Thymus (tissue), 11 donors: ENCODE measurements at regions not wholly inside any gene's neighbourhood (a gene's known extent, or its start where the extent isn't known, plus 50 kb on each side); places are given as distances from the start of the nearest gene placed in this dataset.

Experiments used
- DNase-seq, 9 donors: peaks; one replicate each; pipeline ENCODE4 v3.0.0-alpha.2; 2013; ENCODE audit warnings: low spot score in 9 of 9, low read depth in 6 of 9, missing footprints in 1 of 9
- H3K27ac ChIP-seq, 2 donors: one replicate each; pipeline ENCODE4 v1.5.1; 2013; ENCODE audit warnings: control low read depth in 1 of 2, low read depth in 1 of 2, low read length in 1 of 2, mild to moderate bottlenecking in 1 of 2, moderate library complexity in 1 of 2
- H3K27me3 ChIP-seq, 2 donors: one replicate each; pipeline ENCODE4 v1.5.1; 2013; ENCODE audit warnings: low read length in 1 of 2; ENCODE audit not compliant: control insufficient read depth in 2 of 2, insufficient read depth in 1 of 2
- H3K36me3 ChIP-seq, 2 donors: one replicate each; pipeline ENCODE4 v1.5.1; 2013; ENCODE audit warnings: low read length in 1 of 2, mild to moderate bottlenecking in 1 of 2, moderate library complexity in 1 of 2; ENCODE audit not compliant: control insufficient read depth in 2 of 2, insufficient read depth in 2 of 2
- H3K4me1 ChIP-seq, 2 donors: one replicate each; pipeline ENCODE4 v1.5.1; 2013; ENCODE audit warnings: low read length in 2 of 2; ENCODE audit not compliant: control insufficient read depth in 2 of 2, insufficient read depth in 2 of 2
- H3K4me3 ChIP-seq, 2 donors: one replicate each; pipeline ENCODE4 v1.5.1; 2013; ENCODE audit warnings: low read length in 2 of 2, control low read depth in 1 of 2, mild to moderate bottlenecking in 1 of 2
- H3K9me3 ChIP-seq, 2 donors: one replicate each; pipeline ENCODE4 v1.5.1; 2013; ENCODE audit warnings: low read length in 1 of 2, mild to moderate bottlenecking in 1 of 2; ENCODE audit not compliant: control insufficient read depth in 2 of 2, insufficient read depth in 1 of 2
- WGBS: extraction: QIAGEN DNeasy Blood & Tissue Kit; methylation state at CpG from one replicate; pipeline ENCODE4 v1.1.7; 2013; 5-methylcytosine and 5-hydroxymethylcytosine counted together
- donor health status: healthy.

DNA sequence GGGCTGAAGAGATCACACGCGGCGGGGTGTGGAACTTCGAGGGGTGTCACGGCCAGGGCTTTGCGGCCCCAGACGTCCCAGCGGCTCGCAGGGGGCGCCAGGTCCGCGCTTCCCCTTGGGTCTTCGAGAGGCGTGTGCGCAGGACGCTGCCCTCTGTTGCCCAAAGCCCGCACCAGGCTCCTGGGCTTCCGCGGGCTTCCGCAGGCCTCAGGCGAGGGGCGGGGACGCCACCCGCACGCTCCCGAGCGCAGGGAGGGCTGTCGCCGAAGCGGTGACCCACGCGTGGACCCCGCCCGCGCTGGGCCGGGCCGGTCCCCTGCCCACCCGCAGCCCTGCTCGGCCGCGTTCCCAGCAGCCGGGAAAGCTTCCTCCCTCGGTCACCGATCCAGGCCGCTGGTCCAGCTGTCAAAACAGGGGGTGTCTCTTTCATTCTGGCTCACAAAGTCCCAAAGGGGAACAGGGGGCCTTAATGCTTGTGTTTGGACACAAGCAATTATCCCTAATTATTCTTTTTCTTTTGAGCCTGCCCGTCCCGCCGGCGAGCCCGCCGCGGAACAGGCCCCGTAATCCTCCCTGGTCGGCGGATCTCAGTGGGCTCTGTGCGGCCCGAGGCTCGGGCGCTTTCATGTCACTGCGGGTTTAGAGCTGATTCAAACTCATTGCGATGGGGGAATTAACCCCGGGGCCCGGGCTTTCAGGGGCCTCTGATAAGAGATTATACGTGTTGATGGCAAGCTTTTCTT is 60.6 kb downstream of the TMEM174 start:
- peaks cover 0 to 5% of the 10 kb centered on the region in 2 donors for H3K4me1 ChIP-seq
- peaks cover 0 to 1% of the 10 kb centered on the region in 2 donors for H3K9me3 ChIP-seq
- peak overlapping the region in 1 of 2 donors; percentile 6 for H3K4me3 ChIP-seq
- H3K36me3 ChIP-seq: no peaks in the 10 kb centered on the region
- 3% methylated on average over 64 of the region's 64 CpGs for WGBS
- no peak overlapping the region for H3K27ac ChIP-seq
- peaks cover 50 to 78% of the 10 kb centered on the region in 2 donors for H3K27me3 ChIP-seq
- DNase-seq: no peak

DNA sequence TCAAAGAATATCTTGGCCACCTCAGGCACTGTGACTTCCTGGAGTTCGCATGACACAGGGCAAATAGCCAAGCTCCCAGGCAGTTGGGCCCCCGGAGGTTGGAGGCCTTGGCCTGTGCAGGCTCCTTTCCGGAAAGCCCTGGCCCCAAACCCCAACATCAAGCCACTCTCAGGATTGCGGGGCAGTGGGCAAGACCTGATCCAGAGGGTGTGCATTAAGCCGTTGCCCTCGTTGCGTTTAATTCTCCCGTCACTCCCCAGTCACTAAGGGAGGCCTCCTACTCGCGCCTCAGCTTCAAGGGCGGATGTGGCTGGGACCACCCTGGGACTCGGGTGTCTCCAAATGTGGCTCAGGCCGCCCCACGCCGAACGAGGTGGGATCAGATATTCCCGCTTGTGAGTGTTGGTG is 60.1 kb downstream of the TMEM174 start:
- Histone ChIP-seq H3K27me3 (peaks cover 53 to 81% of the 10 kb centered on the region in 2 donors), H3K27ac (no peak overlapping the region), H3K4me3 (no peak overlapping the region), H3K9me3 (peaks cover 0 to 1% of the 10 kb centered on the region in 2 donors), H3K4me1 (peaks cover 0 to 5% of the 10 kb centered on the region in 2 donors), H3K36me3 (no peaks in the 10 kb centered on the region)
- no peak for DNase-seq
- 5% methylated on average over 17 of the region's 17 CpGs for WGBS

DNA sequence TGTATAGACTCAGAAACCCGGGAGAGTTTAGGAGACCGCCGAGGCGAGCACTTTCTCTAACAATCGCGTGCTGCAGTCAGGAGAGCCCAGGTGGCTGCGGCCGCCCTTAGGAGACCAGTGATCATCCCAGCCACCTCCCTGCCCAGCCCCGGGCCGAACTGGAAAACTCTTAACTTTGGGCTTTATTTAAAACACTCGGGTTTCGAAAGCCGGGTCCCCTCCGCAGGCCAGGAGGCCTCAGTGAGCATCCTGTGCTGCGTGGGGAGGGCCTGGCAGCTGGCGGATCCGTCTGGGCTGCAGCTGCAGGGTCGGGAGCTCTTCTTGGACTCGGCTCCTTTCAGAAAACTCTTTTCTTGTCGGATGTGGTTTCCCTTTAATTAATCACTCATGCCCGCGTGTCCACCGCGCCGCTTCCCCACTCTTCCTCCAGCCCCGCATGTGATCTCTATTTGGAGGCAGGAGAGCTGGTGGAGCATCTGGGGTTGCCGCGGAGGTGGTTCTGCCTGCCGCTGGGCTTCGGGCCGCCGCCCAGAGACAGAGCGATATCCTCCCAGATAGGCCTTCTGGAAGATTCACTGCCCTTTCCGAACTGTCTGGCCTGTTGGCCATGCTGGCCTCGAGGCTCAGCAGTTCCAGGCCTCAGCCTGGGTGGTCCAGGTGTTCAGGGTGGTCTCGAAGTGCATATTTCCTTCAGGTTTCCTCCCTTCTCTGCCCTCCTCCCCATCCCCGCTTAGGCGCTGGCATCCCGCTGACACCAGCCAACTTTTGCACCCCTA is 59.5 kb downstream of the TMEM174 start:
- Histone ChIP-seq H3K4me3 (no peak overlapping the region), H3K27ac (no peak overlapping the region), H3K9me3 (peaks cover 0 to 1% of the 10 kb centered on the region in 2 donors), H3K27me3 (peaks cover 56 to 85% of the 10 kb centered on the region in 2 donors), H3K4me1 (peaks cover 0 to 5% of the 10 kb centered on the region in 2 donors), H3K36me3 (no peaks in the 10 kb centered on the region)
- no peak for DNase-seq
- 6% methylated on average over 39 of the region's 39 CpGs for WGBS

DNA sequence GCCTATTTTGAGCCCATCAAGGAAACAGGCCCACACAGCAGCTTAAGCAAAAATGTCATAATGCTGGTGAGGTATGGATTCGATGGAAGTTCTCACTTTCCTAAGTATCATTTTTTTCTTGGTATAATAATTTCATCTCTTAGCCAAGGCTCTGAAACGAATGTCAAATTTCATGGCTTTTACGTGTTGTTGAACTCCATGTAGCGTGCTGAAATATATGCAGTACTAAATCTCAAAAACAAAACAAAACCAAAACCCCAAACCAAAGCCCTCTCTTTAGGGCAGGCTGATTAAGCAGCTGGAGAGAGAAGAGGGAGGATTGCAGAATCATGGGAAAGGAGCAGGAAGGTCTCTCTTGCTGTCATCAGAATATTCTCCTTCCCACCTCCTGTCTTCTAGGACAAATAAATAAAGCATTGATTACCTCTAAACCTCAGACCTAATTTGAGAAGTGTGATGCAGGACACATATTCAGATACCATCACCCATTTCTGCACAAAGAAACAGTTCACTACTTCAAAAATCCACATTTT is 58.3 kb downstream of the TMEM174 start:
- no peak overlapping the region for H3K27ac ChIP-seq
- 30% methylated on average over 4 of the region's 4 CpGs for WGBS
- peaks cover 0 to 5% of the 10 kb centered on the region in 2 donors for H3K4me1 ChIP-seq
- H3K27me3 ChIP-seq: peaks cover 56 to 85% of the 10 kb centered on the region in 2 donors
- DNase-seq: no peak
- no peak overlapping the region for H3K4me3 ChIP-seq
- H3K36me3 ChIP-seq: no peaks in the 10 kb centered on the region
- H3K9me3 ChIP-seq: peaks cover 0 to 1% of the 10 kb centered on the region in 2 donors

DNA sequence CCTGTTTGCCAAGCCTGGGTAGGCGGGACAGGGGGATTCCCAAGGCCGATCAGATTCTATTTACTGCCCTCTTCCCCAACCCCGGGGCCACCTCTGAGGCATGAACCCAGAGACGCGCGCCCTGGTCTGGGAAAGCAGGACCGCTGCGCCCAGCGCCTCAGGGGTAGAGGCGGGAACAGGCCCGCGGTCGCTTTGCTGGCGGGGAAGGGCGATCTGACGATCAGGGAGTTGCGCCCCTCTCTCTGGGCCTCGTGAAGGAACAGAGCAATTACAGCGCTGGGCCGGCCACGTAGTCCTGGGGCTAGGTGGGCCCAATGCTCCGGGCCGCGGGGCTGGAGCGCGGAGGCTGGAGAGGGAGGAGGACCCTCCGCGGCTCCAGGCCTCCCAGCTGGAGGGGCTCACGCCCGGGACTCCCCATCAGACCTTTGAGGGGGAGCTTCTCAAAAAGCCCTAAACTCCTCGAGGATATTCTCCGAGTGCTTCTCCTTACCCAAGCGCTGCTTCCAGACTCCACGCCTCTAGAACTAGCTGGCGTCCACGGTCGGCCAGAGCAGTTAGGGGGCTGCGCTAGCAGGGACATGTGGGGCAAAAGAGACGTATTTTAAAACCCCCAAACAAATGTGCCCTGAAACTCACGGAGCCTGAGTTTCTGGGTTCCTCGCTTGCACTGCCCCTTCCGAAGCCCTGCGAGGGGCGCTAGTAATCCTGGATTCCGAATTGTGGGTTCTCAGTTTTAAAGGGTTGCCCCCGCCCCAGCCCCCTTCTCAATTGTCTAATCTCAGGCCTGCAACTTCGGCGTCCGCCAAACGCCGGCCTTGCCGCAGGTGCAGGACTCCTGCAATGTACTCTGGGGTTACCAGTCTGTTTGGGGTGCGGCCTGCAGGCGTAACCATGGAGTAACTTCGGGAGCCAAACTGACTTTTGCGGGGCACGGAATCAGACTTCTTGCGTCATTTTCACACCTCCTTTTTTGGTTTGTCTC is 57.6 kb downstream of the TMEM174 start:
- H3K4me1 ChIP-seq: peaks cover 0 to 5% of the 10 kb centered on the region in 2 donors
- H3K9me3 ChIP-seq: peaks cover 0 to 1% of the 10 kb centered on the region in 2 donors
- no peak overlapping the region for H3K4me3 ChIP-seq
- H3K27me3 ChIP-seq: peaks cover 51 to 85% of the 10 kb centered on the region in 2 donors
- no peak overlapping the region for H3K27ac ChIP-seq
- H3K36me3 ChIP-seq: no peaks in the 10 kb centered on the region
- 14% methylated on average over 58 of the region's 58 CpGs for WGBS
- DNase-seq: no peak

DNA sequence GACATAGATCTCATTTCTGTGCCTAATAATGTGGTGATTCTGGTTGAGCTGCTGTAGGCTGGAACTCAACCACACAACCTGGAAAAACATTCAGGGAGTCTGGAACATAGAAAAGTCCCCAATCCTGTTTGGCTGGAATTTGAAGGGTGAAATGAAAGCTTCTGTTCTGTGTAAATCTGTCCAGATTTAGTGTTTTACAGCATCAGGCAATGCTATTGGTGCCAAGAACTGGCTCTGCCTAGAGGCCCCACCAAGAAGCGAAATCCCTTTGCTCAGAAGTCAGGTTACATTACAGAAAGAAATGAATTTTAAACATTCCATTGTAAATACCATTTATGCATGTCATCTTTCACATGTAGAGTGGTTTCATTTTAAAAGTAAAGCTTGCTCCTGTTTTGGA is 56.3 kb downstream of the TMEM174 start:
- Histone ChIP-seq H3K27ac (no peak overlapping the region), H3K4me3 (no peak overlapping the region), H3K9me3 (peaks cover 0 to 1% of the 10 kb centered on the region in 2 donors), H3K4me1 (peaks cover 0 to 5% of the 10 kb centered on the region in 2 donors), H3K36me3 (no peaks in the 10 kb centered on the region), H3K27me3 (peaks cover 44 to 72% of the 10 kb centered on the region in 2 donors)
- no peak for DNase-seq
- WGBS: 86% methylated on average over 1 of the region's 1 CpG

DNA sequence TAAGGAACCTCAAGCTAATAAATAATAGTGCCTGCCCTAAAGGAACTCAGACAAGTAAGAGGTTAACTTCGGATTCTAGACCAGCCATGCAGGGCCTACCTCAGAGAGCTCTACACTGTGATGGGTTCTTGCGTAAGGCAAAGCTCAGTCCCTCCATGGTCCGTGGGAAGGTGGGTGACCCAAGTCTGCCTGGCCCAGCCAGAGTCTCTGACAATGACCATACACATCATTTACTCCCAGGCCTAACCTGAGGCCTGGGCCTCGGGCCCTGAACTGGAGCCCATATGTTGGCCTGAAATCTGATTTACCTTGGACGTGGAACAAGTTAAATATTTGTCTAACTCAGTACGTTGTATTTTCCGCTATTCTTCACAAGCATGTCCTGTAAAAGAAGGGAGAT is 55.1 kb downstream of the TMEM174 start:
- H3K4me1 ChIP-seq: peaks cover 0 to 2% of the 10 kb centered on the region in 2 donors
- H3K27ac ChIP-seq: no peak overlapping the region
- peaks cover 0 to 1% of the 10 kb centered on the region in 2 donors for H3K9me3 ChIP-seq
- H3K4me3 ChIP-seq: no peak overlapping the region
- WGBS: 90% methylated on average over 7 of the region's 7 CpGs
- DNase-seq: no peak
- H3K36me3 ChIP-seq: no peaks in the 10 kb centered on the region
- H3K27me3 ChIP-seq: peaks cover 33 to 65% of the 10 kb centered on the region in 2 donors
